Hepatocyte (in vitro differentiated cells): ENCODE measurements at regions not wholly inside any gene's neighbourhood (a gene's known extent, or its start where the extent isn't known, plus 50 kb on each side); places are given as distances from the start of the nearest gene placed in this dataset.
"Not testable (repeated sequence)": the region's sequence is repeated elsewhere in the genome, so short reads cannot be mapped to it uniquely, and the experiment has no call there.

Source experiments
- EZH2 ChIP-seq: fragments of 200-600 bp; sonication (generic); IDR thresholded peaks from 2 replicates; pipeline ENCODE4 v1.6.1; 2016; ENCODE audit warnings: antibody characterized with exemption, mild to moderate bottlenecking, borderline replicate concordance
- TF ChIP-seq, protein P1 (sequence below): fragments of 200-600 bp; sonication (generic); IDR thresholded peaks from 2 replicates; pipeline ENCODE4 v1.5.1; 2016; ENCODE audit warnings: antibody characterized with exemption, mild to moderate bottlenecking; ENCODE audit not compliant: poor library complexity

DNA sequence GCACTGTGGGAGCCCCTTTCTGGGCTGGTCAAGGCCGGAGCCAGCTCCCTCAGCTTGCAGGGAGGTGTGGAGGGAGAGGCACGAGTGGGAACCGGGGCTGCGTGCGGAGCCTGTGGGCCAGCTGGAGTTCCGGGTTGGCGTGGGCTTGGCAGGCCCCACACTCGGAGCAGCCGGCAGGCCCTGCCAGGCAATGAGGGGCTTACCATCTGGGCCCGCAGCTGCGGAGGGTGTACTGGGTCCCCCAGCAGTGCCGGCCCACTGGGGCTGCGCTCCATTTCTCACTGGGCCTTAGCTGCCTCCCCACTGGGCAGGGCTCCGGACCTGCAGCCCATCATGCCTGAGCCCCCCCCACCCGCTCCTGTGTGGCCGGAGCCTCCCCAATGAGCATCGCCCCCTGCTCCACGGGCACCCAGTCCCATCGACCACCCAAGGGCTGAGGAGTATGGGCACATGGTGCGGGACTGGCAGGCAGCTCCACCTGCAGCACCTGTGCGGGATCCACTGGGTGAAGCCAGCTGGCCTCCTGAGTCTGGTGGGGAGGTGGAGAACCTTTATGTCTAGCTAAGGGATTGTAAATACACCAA, 693.8 kb upstream of the GNPDA2 start:
- not testable (repeated sequence) for TF ChIP-seq EZH2
- TF ChIP-seq, protein P1, sequence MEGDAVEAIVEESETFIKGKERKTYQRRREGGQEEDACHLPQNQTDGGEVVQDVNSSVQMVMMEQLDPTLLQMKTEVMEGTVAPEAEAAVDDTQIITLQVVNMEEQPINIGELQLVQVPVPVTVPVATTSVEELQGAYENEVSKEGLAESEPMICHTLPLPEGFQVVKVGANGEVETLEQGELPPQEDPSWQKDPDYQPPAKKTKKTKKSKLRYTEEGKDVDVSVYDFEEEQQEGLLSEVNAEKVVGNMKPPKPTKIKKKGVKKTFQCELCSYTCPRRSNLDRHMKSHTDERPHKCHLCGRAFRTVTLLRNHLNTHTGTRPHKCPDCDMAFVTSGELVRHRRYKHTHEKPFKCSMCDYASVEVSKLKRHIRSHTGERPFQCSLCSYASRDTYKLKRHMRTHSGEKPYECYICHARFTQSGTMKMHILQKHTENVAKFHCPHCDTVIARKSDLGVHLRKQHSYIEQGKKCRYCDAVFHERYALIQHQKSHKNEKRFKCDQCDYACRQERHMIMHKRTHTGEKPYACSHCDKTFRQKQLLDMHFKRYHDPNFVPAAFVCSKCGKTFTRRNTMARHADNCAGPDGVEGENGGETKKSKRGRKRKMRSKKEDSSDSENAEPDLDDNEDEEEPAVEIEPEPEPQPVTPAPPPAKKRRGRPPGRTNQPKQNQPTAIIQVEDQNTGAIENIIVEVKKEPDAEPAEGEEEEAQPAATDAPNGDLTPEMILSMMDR = not testable (repeated sequence)
